ENCODE measurements at regions not wholly inside any gene's neighbourhood (a gene's known extent, or its start where the extent isn't known, plus 50 kb on each side); places are given as distances from the start of the nearest gene placed in this dataset.
"Not testable (repeated sequence)": the region's sequence is repeated elsewhere in the genome, so short reads cannot be mapped to it uniquely, and the experiment has no call there.

GRCh38 chr17:31738488-31738887, 120.6 kb downstream of the COPRS start:
- no peak for DNase-seq
- no peaks in the 10 kb centered on the region for H3K27me3 ChIP-seq
- TF ChIP-seq EP300 (IDR thresholded peaks at IDR 0.05): no peak
- TF ChIP-seq POLR2A (IDR thresholded peaks at IDR 0.05): no peak
- TF ChIP-seq POLR2AphosphoS5 (IDR thresholded peaks at IDR 0.05): no peak
- TF ChIP-seq, protein P1, sequence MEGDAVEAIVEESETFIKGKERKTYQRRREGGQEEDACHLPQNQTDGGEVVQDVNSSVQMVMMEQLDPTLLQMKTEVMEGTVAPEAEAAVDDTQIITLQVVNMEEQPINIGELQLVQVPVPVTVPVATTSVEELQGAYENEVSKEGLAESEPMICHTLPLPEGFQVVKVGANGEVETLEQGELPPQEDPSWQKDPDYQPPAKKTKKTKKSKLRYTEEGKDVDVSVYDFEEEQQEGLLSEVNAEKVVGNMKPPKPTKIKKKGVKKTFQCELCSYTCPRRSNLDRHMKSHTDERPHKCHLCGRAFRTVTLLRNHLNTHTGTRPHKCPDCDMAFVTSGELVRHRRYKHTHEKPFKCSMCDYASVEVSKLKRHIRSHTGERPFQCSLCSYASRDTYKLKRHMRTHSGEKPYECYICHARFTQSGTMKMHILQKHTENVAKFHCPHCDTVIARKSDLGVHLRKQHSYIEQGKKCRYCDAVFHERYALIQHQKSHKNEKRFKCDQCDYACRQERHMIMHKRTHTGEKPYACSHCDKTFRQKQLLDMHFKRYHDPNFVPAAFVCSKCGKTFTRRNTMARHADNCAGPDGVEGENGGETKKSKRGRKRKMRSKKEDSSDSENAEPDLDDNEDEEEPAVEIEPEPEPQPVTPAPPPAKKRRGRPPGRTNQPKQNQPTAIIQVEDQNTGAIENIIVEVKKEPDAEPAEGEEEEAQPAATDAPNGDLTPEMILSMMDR (IDR thresholded peaks at IDR 0.05): no peak
- H3K4me1 ChIP-seq: peaks cover 0 to 47% (median 10%) of the 10 kb centered on the region in 4 donors
- H3K9me3 ChIP-seq: no peaks in the 10 kb centered on the region
- H3K27ac ChIP-seq: peak overlapping the region in 2 of 5 donors; percentile 40 to 64
- H3K36me3 ChIP-seq: no peaks in the 10 kb centered on the region
- intact Hi-C loops (cut with DNase I; ENCODE audit: low total_unique reads): no loop called here
- H3K4me3 ChIP-seq: no peak overlapping the region

DNA sequence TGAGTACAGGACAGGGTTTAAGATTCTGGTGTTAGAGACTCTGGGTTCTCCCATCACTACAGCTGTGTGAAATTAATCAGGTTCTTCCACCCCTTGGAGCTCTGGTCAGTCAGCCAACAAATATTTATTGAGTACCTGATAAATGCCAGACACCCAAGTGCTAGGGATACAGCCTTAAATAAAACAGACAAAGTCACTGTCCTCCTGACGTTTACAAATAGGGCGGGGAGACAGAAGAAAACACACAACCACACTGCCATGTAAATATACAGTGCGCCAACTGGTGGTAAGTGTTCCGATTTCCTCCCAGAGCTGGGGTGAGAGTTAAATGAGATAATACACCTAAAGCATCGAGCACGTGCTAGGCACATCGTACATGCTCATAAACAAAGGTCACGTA, 121.0 kb downstream of the COPRS start:
- Histone ChIP-seq H3K4me1 (peaks cover 0 to 43% (median 9%) of the 10 kb centered on the region in 4 donors), H3K27me3 (no peaks in the 10 kb centered on the region), H3K36me3 (no peaks in the 10 kb centered on the region), H3K27ac (peak overlapping the region in 2 of 5 donors; percentile 40 to 64), H3K9me3 (no peaks in the 10 kb centered on the region), H3K4me3 (no peak overlapping the region)
- 60 to 72% (median 63%) methylated on average over 8 of the region's 8 CpGs for WGBS, 5 donors
- DNase-seq: no peak
- TF ChIP-seq EP300 (IDR thresholded peaks at IDR 0.05) (no peak), POLR2A (IDR thresholded peaks at IDR 0.05) (no peak), POLR2AphosphoS5 (IDR thresholded peaks at IDR 0.05) (no peak)
- TF ChIP-seq, protein P1 (IDR thresholded peaks at IDR 0.05): no peak
- intact Hi-C loops (cut with DNase I; ENCODE audit: low total_unique reads): no loop called here

GRCh38 chr17:31736855-31737625, 122.0 kb downstream of the COPRS start:
- no peaks in the 10 kb centered on the region for H3K27me3 ChIP-seq
- H3K36me3 ChIP-seq: no peaks in the 10 kb centered on the region
- H3K4me3 ChIP-seq: no peak overlapping the region
- H3K9me3 ChIP-seq: no peaks in the 10 kb centered on the region
- H3K27ac ChIP-seq: peak overlapping the region in 1 of 5 donors; percentile 29
- TF ChIP-seq EP300 (IDR thresholded peaks at IDR 0.05) (no peak), POLR2A (IDR thresholded peaks at IDR 0.05) (no peak), POLR2AphosphoS5 (IDR thresholded peaks at IDR 0.05) (no peak)
- TF ChIP-seq, protein P1 (IDR thresholded peaks at IDR 0.05): no peak
- intact Hi-C loops (cut with DNase I; ENCODE audit: low total_unique reads): no loop called here
- H3K4me1 ChIP-seq: peaks cover 0 to 42% (median 9%) of the 10 kb centered on the region in 4 donors
- no peak for DNase-seq
- 63 to 74% (median 64%) methylated on average over 5 of the region's 5 CpGs for WGBS, 5 donors

GRCh38 chr17:31733326-31733725, 125.7 kb downstream of the COPRS start:
- Histone ChIP-seq H3K27ac (no peak overlapping the region), H3K27me3 (no peaks in the 10 kb centered on the region), H3K4me3 (no peak overlapping the region), H3K9me3 (no peaks in the 10 kb centered on the region), H3K36me3 (no peaks in the 10 kb centered on the region), H3K4me1 (peaks cover 0 to 12% (median 3%) of the 10 kb centered on the region in 4 donors)
- TF ChIP-seq EP300 (IDR thresholded peaks at IDR 0.05): no peak
- no peak for TF ChIP-seq POLR2AphosphoS5 (IDR thresholded peaks at IDR 0.05)
- TF ChIP-seq POLR2A (IDR thresholded peaks at IDR 0.05): no peak
- TF ChIP-seq, protein P1 (IDR thresholded peaks at IDR 0.05): no peak
- WGBS, 5 donors: 73 to 86% (median 78%) methylated on average over 7 of the region's 7 CpGs
- no peak for DNase-seq
- intact Hi-C loops (cut with DNase I; ENCODE audit: low total_unique reads): no loop called here

- H3K4me3 ChIP-seq; H3K9me3 ChIP-seq; H3K4me1 ChIP-seq; intact Hi-C loops (cut with DNase I; ENCODE audit: low total_unique reads); H3K27ac ChIP-seq; DNase-seq; H3K27me3 ChIP-seq; H3K36me3 ChIP-seq: not testable (repeated sequence)
- 90 to 97% (median 95%) methylated on average over 5 of the region's 5 CpGs for WGBS, 5 donors
Observed at GRCh38 chr17:31731585-31732154, 127.4 kb downstream of the COPRS start.

Data from stomach (tissue), 8 donors.